IPS-20b (cell line): ENCODE measurements at regions not wholly inside any gene's neighbourhood (a gene's known extent, or its start where the extent isn't known, plus 50 kb on each side); places are given as distances from the start of the nearest gene placed in this dataset.
"Not testable (repeated sequence)": the region's sequence is repeated elsewhere in the genome, so short reads cannot be mapped to it uniquely, and the experiment has no call there.

Experiments used
- H3K27ac ChIP-seq: one replicate; pipeline ENCODE4 v1.5.1; 2013; ENCODE audit warnings: low read length
- H3K27me3 ChIP-seq: 2 replicates; pipeline ENCODE4 v1.6.1; 2013; ENCODE audit warnings: mild to moderate bottlenecking, low read length, inconsistent platforms; ENCODE audit not compliant: insufficient read depth
- H3K36me3 ChIP-seq: 2 replicates; pipeline ENCODE4 v1.6.1; 2013; ENCODE audit warnings: low read depth, mild to moderate bottlenecking, inconsistent platforms, low read length, moderate library complexity; ENCODE audit not compliant: insufficient read depth
- H3K4me1 ChIP-seq: 2 replicates; pipeline ENCODE4 v1.6.1; 2013; ENCODE audit warnings: mild to moderate bottlenecking, control low read depth, inconsistent platforms, low read length, moderate library complexity; ENCODE audit not compliant: insufficient read depth
- H3K4me3 ChIP-seq: 2 replicates; pipeline ENCODE4 v1.5.1; 2013; ENCODE audit warnings: mild to moderate bottlenecking, low read length, inconsistent platforms
- H3K9ac ChIP-seq: 2 replicates; pipeline ENCODE4 v1.6.1; 2013; ENCODE audit warnings: low read depth, mild to moderate bottlenecking, inconsistent platforms, low read length, moderate library complexity
- H3K9me3 ChIP-seq: 2 replicates; pipeline ENCODE4 v1.6.1; 2013; ENCODE audit warnings: mild to moderate bottlenecking, low read depth, low read length, inconsistent platforms; ENCODE audit not compliant: insufficient read depth

DNA sequence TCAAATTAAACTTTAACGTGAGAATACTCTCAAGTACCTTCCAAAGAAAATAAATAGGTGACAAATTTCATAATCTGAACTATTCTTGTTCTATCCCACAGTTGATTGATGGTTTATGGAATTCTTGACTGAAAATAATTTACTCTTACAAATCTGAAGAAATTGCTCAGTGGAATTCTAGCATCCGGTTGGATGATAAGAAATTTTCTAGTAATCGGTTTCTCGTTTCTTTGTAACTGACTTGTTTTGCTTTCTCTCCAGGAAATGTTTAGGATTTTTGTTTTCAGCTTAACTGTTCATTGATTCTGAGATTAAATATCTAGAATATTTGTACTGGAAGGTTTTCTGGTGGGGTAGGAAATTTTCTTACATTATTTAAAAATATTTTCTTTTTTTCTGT is 558.9 kb upstream of the ADAMTS5 start:
- Histone ChIP-seq H3K9me3 (no peaks in the 10 kb centered on the region), H3K4me1 (no peaks in the 10 kb centered on the region), H3K36me3 (no peaks in the 10 kb centered on the region), H3K27ac (no peak overlapping the region), H3K27me3 (no peaks in the 10 kb centered on the region), H3K4me3 (no peak overlapping the region), H3K9ac (no peak overlapping the region)

DNA sequence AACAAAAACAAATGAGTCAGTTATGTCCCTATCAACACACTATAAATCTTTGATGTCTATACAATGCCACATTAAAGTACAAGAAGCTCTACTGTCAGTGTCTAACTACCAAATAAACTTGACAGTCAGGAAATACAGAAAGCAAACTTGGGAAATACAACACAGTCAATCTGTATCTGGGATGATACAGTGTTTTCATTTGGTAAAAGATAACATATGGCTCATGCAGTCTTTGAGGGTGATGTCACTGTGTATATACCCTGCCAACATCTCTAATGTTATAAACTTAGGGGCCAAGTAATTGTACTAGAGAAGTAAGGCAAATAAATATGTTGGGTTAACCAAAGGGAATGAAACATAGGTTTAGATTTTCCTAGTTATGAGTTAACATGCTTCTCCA is 552.5 kb upstream of the ADAMTS5 start:
- Histone ChIP-seq H3K36me3 (no peaks in the 10 kb centered on the region), H3K9me3 (peaks cover 15% of the 10 kb centered on the region), H3K9ac (no peak overlapping the region), H3K4me1 (no peaks in the 10 kb centered on the region), H3K27ac (no peak overlapping the region), H3K27me3 (no peaks in the 10 kb centered on the region), H3K4me3 (no peak overlapping the region)

DNA sequence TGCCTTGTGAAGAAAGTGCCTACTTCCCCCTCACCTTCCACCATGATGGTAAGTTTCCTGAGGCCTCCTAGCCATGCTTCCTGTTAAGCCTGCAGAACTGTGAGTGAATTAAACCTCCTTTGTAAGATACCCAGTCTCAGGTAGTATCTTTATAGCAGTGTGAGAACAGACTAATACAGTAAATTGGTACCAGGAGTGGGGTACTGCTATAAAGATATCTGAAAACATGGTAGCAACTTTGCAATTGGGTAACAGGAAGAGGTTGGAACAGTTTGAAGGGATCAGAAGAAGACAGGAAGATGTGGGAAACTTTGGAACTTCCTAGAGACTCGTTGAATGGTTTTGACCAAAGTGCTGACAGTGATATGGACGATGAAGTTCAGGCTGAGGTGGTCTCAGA is 550.3 kb upstream of the ADAMTS5 start:
- not testable (repeated sequence) for H3K36me3 ChIP-seq, H3K9ac ChIP-seq, H3K4me3 ChIP-seq, H3K27me3 ChIP-seq, H3K4me1 ChIP-seq, H3K27ac ChIP-seq
- H3K9me3 ChIP-seq, result peaks cover 15% of the 10 kb centered on the region

DNA sequence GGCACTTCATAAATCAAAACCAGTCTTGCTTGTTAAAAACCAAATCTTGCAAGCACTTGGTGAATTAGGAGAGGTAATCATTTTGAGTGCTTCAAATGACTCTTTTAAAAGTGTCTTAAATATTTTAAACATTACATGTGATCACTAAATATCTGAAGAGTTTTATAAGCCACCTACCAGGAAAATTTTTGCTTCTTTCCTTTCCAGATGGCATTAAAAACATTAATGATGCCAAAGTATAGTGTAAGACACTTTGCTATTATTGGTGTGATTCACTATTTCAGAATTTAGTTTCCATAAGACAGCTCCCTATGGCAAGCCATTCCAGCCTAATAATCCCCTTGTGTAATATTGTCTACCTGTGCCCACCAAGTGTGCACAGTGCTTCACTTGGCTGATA is 548.8 kb upstream of the ADAMTS5 start:
- Histone ChIP-seq H3K4me1 (no peaks in the 10 kb centered on the region), H3K4me3 (no peak overlapping the region), H3K9me3 (peaks cover 15% of the 10 kb centered on the region), H3K9ac (no peak overlapping the region), H3K27me3 (no peaks in the 10 kb centered on the region), H3K27ac (no peak overlapping the region), H3K36me3 (no peaks in the 10 kb centered on the region)

DNA sequence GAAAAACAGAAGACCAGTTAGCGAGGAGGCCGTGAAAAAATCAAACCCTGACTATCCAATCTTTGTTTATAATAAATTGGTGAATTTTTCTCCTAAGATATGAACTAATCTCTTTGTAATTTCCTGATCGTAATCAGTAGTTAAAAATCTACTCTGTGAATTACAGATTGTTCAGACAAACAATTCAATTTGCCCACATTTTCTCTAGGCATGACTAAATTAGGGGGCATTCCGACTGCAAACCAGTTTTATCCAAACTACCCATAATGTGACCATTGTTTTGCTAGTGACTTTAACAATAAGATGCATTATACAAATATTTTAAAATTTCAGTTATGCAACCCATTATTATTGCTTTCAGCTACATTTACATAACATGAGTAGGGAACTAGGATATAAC is 546.9 kb upstream of the ADAMTS5 start:
- Histone ChIP-seq H3K4me3 (no peak overlapping the region), H3K9me3 (peaks cover 15% of the 10 kb centered on the region), H3K9ac (no peak overlapping the region), H3K36me3 (no peaks in the 10 kb centered on the region), H3K27ac (no peak overlapping the region), H3K4me1 (no peaks in the 10 kb centered on the region), H3K27me3 (no peaks in the 10 kb centered on the region)

DNA sequence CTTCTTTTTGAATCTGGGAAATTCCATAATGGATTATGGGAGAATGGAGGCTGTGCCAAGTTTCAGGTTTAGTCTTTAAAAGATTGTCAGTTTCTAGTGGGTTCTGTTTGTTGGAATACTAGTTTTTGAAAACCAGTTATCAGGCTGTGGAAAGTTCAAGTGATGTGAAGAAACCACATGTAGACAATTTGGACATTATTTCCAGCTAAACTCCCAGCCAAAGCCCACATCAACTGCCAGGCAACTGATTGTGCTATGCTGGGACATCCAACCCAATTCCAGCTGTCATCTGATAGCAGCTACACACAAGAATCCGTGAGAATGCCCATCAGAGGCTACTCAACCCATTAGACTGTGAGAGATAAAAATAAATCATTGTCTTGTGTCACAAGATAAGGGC is 546.1 kb upstream of the ADAMTS5 start:
- Histone ChIP-seq H3K27me3 (no peaks in the 10 kb centered on the region), H3K36me3 (no peaks in the 10 kb centered on the region), H3K27ac (no peak overlapping the region), H3K9ac (no peak overlapping the region), H3K4me1 (no peaks in the 10 kb centered on the region), H3K4me3 (no peak overlapping the region), H3K9me3 (peaks cover 10% of the 10 kb centered on the region)

DNA sequence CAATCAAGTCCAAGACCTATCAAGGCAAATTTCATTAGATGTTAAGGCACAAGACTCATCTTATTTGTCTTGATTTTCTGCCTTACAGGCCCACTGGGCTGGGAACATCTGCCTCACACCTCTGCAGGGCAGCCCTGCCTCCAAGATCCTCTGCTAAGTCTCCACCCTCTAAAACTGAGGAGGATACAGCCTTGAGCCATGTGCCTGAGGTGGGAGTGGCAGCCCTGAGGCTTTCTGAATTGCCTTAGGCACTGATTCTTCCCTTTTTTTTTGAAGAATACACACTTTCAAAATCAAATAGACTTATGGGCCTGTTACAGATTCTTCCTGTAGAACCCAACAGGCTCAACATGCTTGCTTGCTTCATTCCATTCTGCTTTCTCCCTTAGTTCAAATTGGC is 544.3 kb upstream of the ADAMTS5 start:
- H3K27ac ChIP-seq, result no peak overlapping the region
- no peak overlapping the region for H3K4me3 ChIP-seq
- H3K9ac ChIP-seq, result no peak overlapping the region
- H3K4me1 ChIP-seq, result no peaks in the 10 kb centered on the region
- no peaks in the 10 kb centered on the region for H3K36me3 ChIP-seq
- H3K9me3 ChIP-seq, result no peaks in the 10 kb centered on the region
- H3K27me3 ChIP-seq, result no peaks in the 10 kb centered on the region

DNA sequence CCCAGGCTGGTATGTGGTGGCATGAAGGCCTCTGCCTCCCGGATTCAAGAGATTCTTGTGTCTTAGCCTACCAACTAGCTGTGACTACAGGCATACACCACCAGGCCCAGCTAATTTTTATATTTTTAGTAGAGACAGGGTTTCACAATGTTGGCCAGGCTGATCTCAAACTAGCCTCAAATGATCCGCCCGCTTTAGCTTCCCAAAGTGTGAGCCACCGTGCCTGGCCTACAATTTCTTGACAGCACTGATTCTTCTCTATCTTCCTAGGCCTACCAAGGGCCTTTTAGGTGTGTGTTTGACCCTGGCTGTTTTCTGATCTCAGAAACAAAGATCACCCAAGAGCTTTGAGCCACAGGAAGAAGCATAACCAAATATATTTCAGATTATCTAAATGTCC is 540.8 kb upstream of the ADAMTS5 start:
- no peak overlapping the region for H3K27ac ChIP-seq
- no peak overlapping the region for H3K9ac ChIP-seq
- H3K4me3 ChIP-seq, result no peak overlapping the region
- no peaks in the 10 kb centered on the region for H3K9me3 ChIP-seq
- no peaks in the 10 kb centered on the region for H3K36me3 ChIP-seq
- H3K4me1 ChIP-seq, result no peaks in the 10 kb centered on the region
- no peaks in the 10 kb centered on the region for H3K27me3 ChIP-seq

DNA sequence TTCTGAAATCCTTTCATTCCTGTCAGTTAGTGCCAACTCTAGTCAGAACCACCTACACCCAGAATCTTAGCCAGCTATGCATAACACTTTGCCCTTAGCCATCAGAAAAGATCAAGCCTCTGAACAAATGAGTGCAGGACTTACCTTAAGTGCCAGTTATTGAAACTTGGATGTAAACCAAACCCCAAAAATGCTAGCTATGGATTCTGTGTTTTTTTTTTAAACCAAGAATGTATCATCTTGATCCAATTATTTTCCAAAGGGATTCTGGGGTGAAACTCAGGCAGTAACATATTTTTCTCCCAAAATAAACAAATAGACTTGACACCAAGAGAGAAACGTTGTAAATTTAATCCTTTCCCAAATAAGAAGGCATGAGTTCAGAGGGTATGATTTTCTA is 538.6 kb upstream of the ADAMTS5 start:
- Histone ChIP-seq H3K36me3 (no peaks in the 10 kb centered on the region), H3K27ac (no peak overlapping the region), H3K27me3 (no peaks in the 10 kb centered on the region), H3K9me3 (no peaks in the 10 kb centered on the region), H3K9ac (no peak overlapping the region), H3K4me3 (no peak overlapping the region), H3K4me1 (no peaks in the 10 kb centered on the region)

DNA sequence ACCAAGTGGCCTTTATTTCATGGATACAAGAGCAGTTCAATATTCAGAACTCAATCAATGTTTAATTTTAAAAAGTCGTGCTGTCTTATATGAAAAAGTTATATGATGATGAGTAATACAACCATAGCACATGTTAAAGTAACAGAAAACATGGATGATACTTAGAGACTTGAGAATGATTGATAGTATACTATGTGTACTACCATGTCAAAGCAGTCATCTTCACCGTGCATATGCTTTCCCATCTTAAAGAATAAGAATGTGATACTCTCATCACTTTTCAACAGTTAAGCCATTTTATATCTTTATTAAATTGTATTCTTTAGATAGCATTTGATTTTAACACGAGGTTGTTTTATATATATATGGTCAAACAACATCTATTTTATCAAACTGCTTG is 535.9 kb upstream of the ADAMTS5 start:
- H3K27ac ChIP-seq, result no peak overlapping the region
- no peaks in the 10 kb centered on the region for H3K4me1 ChIP-seq
- no peaks in the 10 kb centered on the region for H3K27me3 ChIP-seq
- no peaks in the 10 kb centered on the region for H3K9me3 ChIP-seq
- no peak overlapping the region for H3K9ac ChIP-seq
- no peak overlapping the region for H3K4me3 ChIP-seq
- no peaks in the 10 kb centered on the region for H3K36me3 ChIP-seq

DNA sequence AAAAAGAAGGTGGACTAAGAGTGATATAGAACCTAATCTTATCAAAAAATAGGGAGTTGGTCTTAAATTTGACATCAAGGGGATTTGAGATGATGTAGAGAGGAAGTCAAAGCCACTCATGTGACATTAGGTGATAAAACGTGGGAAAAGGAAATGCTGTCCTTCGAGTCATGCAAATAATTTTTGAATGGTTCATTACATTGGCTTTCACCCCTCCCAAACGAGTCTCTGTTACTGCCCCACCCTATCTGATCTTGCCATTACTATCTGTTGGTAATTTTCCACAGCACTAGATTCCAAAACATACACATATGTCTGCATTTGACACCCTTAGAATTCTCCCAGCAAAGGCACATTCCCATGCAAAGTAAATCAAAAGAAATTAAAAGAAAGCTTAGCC is 531.1 kb upstream of the ADAMTS5 start:
- Histone ChIP-seq H3K27ac (no peak overlapping the region), H3K36me3 (no peaks in the 10 kb centered on the region), H3K9ac (no peak overlapping the region), H3K27me3 (no peaks in the 10 kb centered on the region), H3K4me1 (no peaks in the 10 kb centered on the region), H3K9me3 (no peaks in the 10 kb centered on the region), H3K4me3 (no peak overlapping the region)

DNA sequence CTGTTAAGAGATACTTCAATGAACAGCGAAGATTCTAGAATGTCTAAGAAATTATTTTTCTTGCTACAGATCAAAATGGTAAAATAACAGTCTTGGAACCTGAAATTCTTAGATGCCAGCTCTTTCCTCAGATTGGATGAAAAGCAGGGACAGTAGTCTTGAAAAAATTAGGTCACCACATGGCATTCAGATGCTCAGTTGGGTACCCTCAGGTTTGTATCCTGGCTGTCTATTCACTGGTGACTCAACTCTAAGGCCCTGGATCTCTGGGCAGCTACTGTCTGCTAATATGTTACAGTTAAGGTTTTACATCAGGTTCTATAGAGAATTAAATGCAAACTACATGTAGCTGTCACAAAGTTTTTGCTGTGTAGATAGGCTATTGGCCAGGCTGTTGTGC is 528.9 kb upstream of the ADAMTS5 start:
- no peaks in the 10 kb centered on the region for H3K27me3 ChIP-seq

DNA sequence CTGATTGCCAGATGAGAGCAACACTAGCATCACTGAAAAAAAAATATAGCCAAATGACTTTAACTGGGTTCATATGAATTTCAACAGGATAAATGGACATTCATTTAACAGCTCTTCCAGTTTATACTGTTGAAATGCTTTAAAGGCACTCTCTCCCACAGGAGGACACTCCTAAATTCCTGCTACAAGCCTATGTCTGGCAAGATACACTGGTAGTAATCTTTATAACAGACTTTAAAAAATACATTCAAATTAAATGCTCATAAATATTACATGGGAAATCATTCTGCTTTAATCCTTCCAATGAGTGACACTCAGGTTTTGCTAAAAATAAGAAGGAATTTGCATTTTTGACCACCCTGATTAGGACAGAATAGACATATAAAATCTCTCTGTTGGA is 526.7 kb upstream of the ADAMTS5 start:
- H3K4me1 ChIP-seq, result no peaks in the 10 kb centered on the region

More for the DNA sequence above, 528.9 kb upstream of the ADAMTS5 start:
- Histone ChIP-seq H3K4me1 (no peaks in the 10 kb centered on the region), H3K4me3 (no peak overlapping the region), H3K36me3 (no peaks in the 10 kb centered on the region), H3K9ac (no peak overlapping the region), H3K27ac (no peak overlapping the region), H3K9me3 (no peaks in the 10 kb centered on the region)

More for the DNA sequence above, 526.7 kb upstream of the ADAMTS5 start:
- Histone ChIP-seq H3K9ac (no peak overlapping the region), H3K27ac (no peak overlapping the region), H3K4me3 (no peak overlapping the region), H3K27me3 (no peaks in the 10 kb centered on the region), H3K9me3 (no peaks in the 10 kb centered on the region), H3K36me3 (no peaks in the 10 kb centered on the region)
